T-helper 2 cell (primary cell): ENCODE measurements at regions not wholly inside any gene's neighbourhood (a gene's known extent, or its start where the extent isn't known, plus 50 kb on each side); places are given as distances from the start of the nearest gene placed in this dataset.
"Not testable (repeated sequence)": the region's sequence is repeated elsewhere in the genome, so short reads cannot be mapped to it uniquely, and the experiment has no call there.

Experiments
- DNase-seq, 5 experiments: peaks; one replicate each; pipeline versions ENCODE4 v3.0.0 to v3.0.0-alpha.2; 2012 to 2022

DNA sequence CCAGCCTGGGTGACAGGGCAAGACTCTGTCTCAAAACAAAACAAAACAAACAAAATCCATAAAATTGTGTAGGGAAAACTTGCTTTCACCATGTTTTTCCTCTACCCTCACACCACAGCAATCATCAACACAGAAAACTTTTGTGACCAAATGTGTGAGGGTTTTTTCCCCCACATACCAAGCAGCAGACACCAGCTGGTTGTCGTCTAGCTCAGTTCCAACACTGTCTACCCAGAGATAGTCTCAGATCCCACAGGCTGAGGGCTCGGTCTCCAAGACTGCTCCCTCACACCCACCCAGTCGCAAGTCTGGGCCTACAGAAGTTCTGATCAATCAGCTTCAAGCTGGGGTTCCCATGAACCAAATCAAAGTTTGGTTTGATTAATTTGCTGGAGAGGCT, 322.4 kb upstream of the MAGI2 start:
- DNase-seq = no peak

DNA sequence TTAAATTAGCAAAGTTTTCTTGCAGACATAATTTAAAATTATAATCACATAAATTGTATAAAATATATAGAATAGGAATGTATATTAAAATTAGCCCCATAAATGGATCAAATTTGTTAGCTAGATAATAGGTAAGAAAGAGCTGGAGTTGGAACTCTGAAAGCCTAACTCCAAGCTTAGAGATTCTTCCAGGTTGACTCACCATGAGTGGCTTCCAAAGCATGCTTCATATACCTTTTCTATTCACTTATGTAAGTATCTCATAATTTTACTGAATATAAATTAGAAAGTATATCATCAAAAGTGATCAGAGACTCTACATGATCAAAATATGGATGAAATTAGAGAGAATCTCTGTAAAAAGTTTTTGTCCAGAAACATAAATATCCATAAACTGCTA, 320.7 kb upstream of the MAGI2 start:
- DNase-seq = no peak

GRCh38 chr7:79770970-79771369, 317.5 kb upstream of the MAGI2 start:
- no peak for DNase-seq

DNA sequence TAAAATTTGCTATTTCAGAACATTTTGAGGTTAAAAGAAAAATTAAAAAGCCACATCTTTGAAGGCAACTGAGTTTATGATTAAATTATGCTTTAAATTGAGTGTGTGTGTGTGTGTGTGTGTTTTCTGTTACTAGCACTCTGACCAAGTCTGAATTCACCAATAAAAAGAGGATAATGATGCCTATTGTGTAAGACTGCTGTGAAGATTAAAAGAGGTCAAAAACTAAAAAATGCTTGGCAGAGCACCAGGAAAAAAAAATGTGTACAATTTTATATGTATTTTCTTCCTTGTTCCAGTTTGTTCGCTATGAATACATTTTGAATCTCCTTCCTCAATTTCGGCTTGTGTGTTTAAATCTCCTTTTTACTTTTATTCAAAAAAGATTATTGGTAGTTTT, 316.6 kb upstream of the MAGI2 start:
- DNase-seq = no peak

- DNase-seq = not testable (repeated sequence)
These were observed 314.6 kb upstream of the MAGI2 start for GRCh38 chr7:79767876-79768560.

DNA sequence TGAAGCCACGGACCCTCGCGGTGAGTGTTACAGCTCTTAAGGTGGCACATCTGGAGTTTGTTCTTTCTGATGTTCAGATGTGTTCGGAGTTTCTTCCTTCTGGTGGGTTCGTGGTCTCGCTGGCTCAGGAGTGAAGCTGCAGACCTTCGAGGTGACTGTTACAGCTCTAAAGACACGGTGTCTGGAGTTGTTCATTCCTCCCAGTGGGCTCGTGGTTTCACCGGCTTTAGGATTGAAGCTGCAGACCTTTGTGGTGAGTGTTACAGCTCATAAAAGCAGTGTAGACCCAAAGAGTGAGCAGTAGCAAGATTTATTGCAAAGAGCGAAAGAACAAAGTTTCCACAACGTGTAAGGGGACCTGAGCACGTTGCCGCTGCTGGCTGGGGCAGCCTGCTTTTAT, 313.7 kb upstream of the MAGI2 start:
- not testable (repeated sequence) for DNase-seq

DNA sequence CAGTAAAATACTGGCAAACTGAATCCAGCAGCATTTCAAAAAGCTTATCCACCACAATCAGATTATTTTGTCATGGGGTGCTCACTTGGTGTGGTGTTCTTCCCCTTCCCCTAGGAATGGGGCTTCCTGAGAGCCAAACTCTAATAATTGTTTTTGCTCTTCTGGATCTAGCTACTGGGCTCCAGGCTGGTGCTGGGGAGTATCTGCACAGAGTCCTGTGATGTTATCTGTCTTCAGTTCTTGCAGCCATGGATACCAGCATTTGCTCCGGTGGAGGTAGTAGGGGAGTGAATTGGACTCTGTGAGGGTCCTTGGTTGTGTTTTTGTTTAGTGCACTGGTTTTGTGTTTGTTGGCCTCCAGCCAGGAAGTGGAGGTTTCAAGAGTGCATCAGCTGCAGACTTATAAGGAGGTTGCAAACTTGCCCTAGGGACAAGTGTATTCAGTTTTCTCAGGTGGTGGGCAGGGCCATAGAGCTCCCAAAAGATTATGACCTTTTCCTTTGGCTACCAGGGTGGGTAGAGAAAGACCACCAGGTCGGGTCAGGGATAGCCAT, 308.5 kb upstream of the MAGI2 start:
- no peak for DNase-seq

GRCh38 chr7:79750941-79751340, 297.5 kb upstream of the MAGI2 start:
- DNase-seq = not testable (repeated sequence)

DNA sequence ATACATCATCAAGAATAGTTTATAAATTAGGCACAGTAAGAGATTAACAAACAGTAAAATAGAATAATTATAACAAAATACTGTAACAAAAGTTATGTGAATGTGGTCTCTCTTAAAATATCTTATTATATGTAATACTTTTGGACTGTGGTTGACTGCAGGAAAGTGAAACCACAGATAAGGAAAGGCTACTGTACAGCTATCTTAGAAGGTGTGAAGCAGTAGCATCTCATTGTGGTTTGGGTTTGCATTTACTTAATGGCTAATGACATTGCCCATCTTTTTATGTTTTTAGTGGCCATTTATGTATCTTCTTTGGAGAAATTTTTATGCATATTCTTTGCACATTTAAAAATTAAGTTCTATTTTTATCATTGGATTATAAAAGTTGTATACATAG, 296.4 kb upstream of the MAGI2 start:
- DNase-seq = no peak

DNA sequence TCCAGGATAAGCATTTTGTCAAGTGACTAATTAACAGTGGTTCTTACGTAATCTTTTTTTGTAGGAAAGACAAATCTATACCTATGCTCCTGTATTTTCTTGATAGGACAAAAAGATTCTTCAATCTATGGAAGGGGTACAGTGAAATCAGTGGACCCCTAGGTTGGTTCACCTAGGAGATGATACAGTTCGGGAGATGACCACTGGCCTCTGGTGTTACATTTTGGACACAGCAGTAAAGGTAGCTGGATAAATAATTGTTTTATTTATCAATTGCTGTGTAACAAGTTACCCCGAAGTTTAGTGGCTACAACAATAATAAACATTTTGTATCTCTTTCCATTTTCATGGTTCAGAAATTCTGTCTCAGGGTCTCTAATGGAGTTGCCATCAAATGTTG, 288.2 kb upstream of the MAGI2 start:
- DNase-seq = no peak

- DNase-seq = no peak
These were observed 286.6 kb upstream of the MAGI2 start for GRCh38 chr7:79740076-79740475.

GRCh38 chr7:79739036-79739709, 285.7 kb upstream of the MAGI2 start:
- not testable (repeated sequence) for DNase-seq

- no peak for DNase-seq
These were observed 283.0 kb upstream of the MAGI2 start for GRCh38 chr7:79736418-79736817.

DNA sequence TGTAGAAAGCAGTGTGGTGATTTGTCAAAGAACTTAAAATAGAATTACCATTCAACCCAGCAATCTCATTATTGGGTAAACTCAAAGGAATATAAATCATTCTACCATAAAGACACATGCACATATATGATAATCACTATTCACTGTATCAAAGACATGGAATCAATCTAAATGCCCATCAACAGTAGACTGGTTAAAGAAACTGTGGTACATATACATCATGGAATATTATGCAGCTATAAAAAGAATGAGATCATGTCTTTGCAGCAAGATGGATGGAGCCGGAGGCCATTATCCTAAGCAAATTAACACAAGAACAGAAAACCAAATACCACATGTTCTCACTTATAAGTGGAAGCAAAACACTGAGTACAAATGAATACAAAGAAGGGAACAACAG, 281.5 kb upstream of the MAGI2 start:
- DNase-seq = no peak

- DNase-seq = no peak
These were observed 280.7 kb upstream of the MAGI2 start for GRCh38 chr7:79734181-79734580.

GRCh38 chr7:79732535-79732934, 279.1 kb upstream of the MAGI2 start:
- DNase-seq = no peak

DNA sequence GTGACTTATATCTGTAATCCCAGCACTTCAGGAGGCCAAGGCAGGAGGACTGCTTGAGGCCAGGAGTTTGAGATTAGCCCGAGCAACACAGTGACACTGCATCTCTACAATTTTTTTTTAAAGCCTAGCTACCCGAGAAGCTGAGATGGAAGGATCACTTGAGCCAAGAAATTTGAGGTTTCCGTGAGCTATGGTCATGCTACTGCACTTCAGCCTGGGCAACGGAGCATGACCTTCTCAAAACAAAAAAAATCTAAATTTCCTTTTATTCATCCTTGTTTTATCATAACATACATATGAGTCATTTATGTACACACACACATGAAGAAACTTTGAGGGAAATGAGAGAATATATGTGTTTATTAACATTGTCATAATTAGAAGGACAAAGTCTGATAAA, 277.5 kb upstream of the MAGI2 start:
- DNase-seq = no peak

- no peak for DNase-seq
These were observed 270.6 kb upstream of the MAGI2 start for GRCh38 chr7:79723833-79724618.

GRCh38 chr7:79722217-79722616, 268.8 kb upstream of the MAGI2 start:
- no peak for DNase-seq

DNA sequence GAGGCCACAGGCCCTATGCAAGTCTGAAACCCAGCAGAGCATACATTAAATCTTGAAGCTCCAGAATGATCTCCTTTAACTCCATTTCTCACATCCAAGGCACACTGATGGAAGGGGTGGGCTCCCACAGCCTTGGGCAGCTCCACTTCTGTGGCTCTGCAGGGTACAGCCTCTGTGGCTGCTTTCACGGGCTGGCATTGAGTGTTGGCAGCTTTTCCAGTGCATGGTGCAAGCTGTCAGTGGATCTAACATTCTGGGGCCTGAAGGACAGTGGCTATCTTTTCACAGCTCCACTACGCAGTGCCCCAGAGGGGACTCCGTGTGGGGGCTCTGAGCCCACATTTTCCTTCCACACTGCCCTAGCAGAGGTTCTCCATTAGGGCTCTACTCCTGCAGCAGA, 265.7 kb upstream of the MAGI2 start:
- no peak for DNase-seq

DNA sequence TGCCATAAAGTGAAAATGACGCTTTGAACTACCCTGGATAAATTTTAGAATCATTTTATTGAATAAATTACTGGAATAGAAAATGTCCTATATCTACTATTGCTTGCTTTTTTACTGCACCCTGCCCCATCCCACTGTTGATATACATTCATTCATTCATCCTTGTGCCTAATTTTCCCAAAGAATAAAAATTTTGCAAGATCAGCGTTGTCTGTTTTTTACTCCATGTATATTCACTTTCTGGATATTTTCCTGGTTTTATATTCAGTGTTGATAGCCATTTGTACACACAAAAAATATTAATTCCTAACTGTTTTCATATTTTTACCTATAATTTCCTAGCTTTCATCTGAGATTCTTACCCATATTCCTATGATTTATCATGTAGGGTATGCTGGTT, 262.9 kb upstream of the MAGI2 start:
- no peak for DNase-seq

- DNase-seq = no peak
These were observed 260.6 kb upstream of the MAGI2 start for GRCh38 chr7:79714081-79714480.

DNA sequence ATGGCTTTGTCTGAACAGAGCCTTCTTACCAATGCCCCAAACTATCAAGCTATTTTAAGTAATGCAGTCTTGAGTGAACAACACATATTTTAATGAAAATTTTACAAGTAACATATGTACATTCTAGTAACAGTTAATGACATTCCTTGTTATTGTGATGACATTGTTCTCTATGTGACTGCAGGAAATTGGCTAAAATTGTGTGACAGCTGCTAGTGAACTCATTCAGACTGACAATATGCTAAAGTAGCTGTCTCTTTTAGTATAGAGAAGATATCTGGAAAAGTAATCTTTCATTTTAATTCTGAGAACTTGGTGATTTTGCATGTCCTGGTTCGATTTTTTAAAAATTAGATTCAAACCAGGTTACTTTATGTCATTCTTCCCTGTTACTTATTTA, 259.8 kb upstream of the MAGI2 start:
- DNase-seq = no peak

GRCh38 chr7:79711660-79712059, 258.2 kb upstream of the MAGI2 start:
- DNase-seq = no peak
